AG10803 (cell line): ENCODE measurements at regions not wholly inside any gene's neighbourhood (a gene's known extent, or its start where the extent isn't known, plus 50 kb on each side); places are given as distances from the start of the nearest gene placed in this dataset.

ENCODE experiments used
- DNase-seq: peaks from one replicate; pipeline ENCODE4 v3.0.0; 2010; ENCODE audit warnings: low read depth
- H3K4me3 ChIP-seq: 2 replicates; pipeline ENCODE4 v1.5.1; 2011; ENCODE audit warnings: mild to moderate bottlenecking, low read length, control low read depth
- CTCF ChIP-seq: conservative IDR thresholded peaks from 2 replicates; pipeline ENCODE4 v1.5.1; 2011; ENCODE audit warnings: mild to moderate bottlenecking, low read length, control low read depth, inconsistent platforms

DNA sequence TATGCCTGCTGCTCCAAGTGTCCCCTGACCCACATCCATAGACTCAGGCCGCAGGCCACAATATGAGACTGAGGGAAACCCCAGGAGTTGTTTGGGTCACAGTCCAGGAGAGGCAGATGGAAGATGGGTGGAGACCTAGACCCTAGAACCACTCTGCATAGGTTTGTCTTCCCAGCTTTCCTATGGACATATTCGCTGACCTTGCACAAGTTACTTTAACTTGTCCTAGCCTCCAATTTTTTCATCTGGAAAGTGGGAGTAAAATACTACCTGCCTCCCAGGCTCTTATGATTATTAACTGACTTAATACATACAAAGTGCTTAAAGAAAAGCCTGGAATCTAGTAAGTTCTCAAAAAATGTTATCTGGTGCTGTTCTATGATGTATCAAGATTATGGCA, 157.1 kb upstream of the IFNG-AS1 start:
- H3K4me3 ChIP-seq = no peak overlapping the region
- no peak for TF ChIP-seq CTCF

DNA sequence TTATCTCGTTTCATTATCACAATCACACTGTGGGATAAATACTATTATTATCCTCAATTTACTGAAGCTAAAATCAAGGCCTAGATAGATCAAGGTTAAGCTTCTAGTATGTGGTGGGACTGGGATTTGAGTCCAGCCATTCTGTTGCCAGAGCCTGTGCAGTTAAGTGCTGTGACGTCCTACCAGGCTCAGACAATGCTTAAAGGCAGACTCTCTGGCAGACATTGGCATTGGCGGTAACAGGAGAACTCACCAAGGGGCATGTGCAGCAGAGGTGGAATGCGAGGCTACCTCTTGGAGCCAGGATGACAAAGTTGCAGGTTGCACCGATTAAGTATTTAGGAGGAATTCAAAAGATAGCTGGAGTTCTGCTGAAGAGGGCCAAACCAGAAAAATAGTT, 155.6 kb upstream of the IFNG-AS1 start:
- TF ChIP-seq CTCF = no peak
- no peak overlapping the region for H3K4me3 ChIP-seq
- no peak for DNase-seq

More for the DNA sequence above, 157.1 kb upstream of the IFNG-AS1 start:
- DNase-seq = no peak

DNA sequence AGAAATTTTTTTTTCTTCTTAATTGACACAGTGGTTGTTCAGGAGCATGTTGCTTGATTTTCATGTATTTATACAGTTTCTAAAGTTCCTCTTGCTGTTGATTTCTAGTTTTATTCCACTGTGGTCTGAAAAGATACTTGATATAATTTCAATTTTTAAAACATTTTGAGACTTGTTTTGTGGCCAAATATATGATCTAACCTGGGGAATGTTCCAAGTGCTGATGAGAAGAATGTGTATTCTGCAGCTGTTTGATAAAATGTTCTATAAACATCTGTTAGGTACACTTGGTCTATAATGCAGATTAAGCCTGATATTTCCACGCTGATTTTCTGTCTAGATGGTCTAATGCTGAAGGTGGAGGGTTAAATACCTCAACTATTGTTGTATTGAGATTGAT, 151.4 kb upstream of the IFNG-AS1 start:
- no peak overlapping the region for H3K4me3 ChIP-seq
- DNase-seq = no peak
- TF ChIP-seq CTCF = no peak

- no peak for DNase-seq
- no peak overlapping the region for H3K4me3 ChIP-seq
- no peak for TF ChIP-seq CTCF
Observed at GRCh38 chr12:67842124-67842523, 147.1 kb upstream of the IFNG-AS1 start.

DNA sequence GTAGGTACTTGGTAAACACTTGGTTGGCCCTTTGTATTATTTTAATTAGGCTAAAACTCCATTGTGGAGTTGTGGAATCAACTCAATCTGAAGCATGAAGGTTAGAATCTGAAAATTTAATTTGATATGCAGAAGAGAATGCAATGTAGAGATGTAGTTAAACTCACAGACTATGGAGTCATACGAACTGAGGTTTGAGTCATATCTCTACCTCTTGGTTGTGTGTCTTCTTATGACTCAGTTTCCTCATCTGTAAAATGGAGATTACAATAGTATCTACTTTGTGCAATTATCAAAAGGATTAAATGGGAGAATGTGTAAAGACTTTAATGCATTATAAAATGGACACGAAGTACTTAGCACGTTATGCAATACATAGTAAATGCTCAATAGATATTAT, 146.0 kb upstream of the IFNG-AS1 start:
- no peak for TF ChIP-seq CTCF
- H3K4me3 ChIP-seq = no peak overlapping the region
- no peak for DNase-seq

DNA sequence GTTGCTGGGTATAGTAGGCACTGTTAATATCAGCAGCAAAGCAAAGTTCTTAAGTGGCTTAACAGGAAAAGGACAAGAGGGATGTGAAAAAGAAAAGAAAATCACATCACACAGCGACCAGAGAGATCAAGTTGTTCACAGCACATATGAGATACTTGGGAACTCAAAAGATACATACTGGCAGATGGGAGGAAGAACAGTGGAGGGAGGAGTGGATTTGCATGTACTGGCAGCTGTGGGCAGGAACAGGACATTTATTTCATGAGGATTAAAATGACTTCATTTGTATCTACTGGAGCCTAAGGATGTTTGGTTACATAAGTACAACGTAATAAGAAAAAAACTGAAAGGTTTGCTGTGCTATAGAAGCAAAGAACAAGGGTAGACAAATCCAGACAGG, 136.5 kb upstream of the IFNG-AS1 start:
- no peak for TF ChIP-seq CTCF
- no peak for DNase-seq
- H3K4me3 ChIP-seq = peak overlapping the region; percentile 6; the same call in 1 of the 2 replicates

GRCh38 chr12:67853204-67853603, 136.0 kb upstream of the IFNG-AS1 start:
- peak; percentile 82 for DNase-seq
- TF ChIP-seq CTCF = no peak
- H3K4me3 ChIP-seq = peak overlapping the region; percentile 6; the same call in 1 of the 2 replicates
